NCI-H446 treated with DMSO at 0.1 percent for 48 hours (cell line): ENCODE measurements at regions not wholly inside any gene's neighbourhood (a gene's known extent, or its start where the extent isn't known, plus 50 kb on each side); places are given as distances from the start of the nearest gene placed in this dataset.

Experiments used
- DNase-seq: peaks from one replicate; lab custom pipeline; 2025; lab: John Stamatoyannopoulos, UW

DNA sequence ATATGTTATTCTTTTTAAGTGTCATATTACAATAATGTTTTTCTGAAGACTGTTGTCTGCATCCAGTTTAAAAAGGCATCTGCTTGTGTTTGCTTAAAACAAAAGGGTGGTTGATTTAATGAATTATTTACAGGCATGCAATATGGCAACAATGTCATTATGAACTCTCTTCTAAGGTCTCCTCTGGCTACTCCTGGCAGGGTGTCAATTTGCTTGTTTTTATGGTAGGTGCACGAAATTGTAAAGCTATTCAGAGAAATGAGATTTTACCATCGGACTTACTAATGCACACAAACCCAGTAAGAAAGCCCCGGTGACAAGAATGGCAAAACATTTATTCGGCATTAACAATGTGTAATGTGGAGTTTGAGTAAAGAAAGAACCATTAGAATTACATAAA, 539.8 kb upstream of the ZNF608 start:
- DNase-seq: peak; percentile 37

DNA sequence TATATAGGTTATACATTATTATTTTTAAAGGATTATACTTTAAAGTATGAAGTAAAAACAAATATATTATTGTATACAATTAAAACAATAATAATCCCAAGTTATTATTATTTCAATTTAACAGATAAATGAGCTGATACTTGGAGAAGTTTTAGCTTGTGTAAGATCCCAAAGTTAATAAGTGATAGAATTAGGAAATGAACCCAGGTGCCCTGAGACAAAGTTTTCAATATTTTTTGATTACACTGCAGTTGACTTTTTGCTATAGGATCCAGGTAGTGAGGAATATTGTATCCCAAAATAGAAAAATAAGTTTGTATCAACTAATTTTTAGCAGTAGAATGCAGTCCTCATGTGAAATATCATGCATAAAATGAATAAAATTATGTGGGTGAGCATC, 543.2 kb upstream of the ZNF608 start:
- DNase-seq: no peak

DNA sequence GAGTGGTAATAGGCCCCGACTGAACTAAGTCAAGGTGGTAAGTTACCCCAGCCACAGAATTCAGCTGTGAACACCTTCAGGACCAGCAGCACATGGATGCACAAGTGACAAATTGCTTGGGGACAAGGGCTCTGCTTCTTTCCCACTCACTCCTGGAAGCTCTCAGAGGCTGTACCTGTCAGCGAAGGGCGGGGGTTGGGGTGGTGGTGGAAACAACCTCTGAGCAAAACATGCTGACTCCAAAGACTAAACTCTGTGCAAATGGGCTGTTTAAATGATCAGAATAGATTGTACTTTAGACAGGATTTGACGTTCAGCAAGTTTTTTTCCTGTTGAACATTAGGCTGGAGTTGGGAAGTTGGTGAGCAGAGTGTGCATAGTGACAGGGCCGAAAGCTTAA, 544.5 kb upstream of the ZNF608 start:
- DNase-seq: no peak

DNA sequence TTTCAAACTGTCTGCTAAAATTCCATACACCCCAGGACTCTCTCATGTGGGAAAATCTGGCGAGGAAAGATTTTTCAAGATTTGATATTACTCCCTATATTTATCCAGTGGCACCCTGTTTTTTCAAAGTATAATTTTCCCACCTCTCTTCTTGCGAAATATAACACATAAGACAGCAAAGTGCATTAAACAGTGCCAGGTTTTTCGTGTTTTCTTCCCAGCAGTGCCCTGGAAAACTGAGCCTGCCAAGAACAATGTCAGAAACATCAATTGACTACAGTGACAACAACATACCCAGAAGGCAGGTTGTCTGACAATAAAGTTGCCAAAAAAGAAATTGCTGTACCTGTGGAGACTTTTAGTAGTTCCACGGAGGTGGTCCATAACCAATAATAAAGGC, 545.0 kb upstream of the ZNF608 start:
- no peak for DNase-seq

DNA sequence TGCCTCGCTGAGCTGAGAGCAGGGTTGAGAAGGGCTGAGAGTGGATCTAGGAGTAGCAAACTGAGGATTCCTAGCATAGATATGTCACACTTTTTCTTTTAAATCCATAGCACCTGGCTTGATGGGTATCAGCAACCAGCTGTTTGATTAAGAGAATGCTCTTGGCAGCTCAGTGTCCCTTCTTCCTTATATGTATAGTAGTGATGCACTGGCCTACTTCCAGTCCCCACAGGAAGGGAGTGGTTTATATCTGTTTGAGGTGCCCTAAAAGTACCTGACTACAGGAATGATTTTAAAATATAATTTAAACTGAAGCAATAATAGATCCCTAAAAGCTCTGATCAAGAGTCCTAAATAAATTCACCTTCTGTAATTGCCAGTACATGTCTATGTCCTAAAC, 546.8 kb upstream of the ZNF608 start:
- DNase-seq: no peak

DNA sequence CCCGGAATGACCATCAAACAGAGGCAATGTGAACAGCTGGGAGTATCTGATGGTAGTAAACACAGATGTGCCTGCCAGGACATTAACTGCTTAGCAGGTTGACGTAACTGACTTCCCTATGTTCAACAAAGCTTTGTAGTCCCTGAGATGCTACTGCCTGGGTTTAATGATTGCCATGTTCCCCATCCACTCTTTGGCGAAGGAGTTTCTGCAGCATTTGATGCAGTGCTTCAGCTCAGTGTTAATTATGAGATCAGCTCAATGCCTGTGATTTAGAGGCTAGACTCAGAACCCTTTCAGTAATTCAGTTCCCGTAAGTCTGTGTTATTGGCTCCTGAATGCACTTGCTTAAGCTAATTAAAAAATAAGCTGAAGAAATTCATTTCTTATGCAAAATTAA, 547.3 kb upstream of the ZNF608 start:
- no peak for DNase-seq

DNA sequence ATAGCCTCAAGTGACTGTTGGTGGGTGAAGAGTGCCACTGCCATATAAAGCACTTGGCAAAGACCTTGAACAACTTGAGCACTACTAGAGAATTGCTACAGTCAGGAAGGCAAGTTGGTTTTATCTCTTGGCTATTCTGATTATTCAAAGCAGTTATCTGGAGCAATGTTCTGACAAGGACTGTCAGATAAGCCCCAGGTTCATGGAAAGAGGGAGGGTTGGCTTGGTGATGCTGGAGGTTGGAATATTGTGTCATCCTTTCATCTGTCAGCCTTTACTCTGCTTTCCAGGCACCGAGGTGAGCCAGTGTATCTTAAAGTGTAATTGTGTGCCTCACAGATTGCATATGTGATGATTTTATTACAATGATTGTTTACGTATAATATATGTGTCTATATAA, 548.4 kb upstream of the ZNF608 start:
- no peak for DNase-seq

DNA sequence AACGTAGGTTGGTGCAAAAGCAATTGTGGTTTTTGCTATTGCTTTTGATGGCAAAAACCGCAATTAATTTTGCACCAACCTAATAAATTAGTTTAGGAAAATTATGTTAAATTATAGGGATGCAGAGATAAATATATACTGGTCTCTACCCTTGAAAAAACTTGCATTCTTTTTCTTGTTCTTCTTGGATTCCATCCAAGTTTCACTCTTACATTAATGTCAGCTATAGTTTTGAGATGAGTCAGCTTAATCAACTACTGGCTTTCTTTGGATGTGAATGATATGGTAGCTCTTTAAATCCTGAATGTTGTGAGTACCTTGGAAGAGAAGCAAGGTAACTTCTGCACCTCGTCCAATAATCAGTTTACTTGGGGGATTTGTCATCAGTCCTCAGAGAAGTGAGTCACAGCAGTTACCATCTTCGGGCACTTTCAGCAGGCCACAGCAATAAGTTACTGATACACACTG, 549.0 kb upstream of the ZNF608 start:
- DNase-seq: no peak

DNA sequence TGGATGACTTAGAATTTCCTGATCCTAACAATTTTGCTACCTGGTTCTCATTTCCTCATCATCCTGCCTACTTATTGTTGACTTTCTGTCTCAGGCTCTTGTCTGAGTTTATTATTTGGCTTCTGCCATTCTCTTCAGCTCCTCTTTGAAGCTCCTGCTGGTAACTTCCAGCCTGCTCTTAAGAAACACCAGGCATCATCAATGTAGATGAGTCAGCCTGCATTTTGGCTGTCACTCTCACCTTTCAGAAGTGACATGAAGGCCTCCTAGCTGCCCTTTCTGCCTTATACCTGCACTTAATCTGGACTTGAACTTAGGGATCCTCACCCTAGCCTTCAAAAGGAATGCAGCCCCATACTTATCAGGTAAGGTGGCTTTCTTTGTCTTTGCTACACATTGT, 551.8 kb upstream of the ZNF608 start:
- DNase-seq: no peak

DNA sequence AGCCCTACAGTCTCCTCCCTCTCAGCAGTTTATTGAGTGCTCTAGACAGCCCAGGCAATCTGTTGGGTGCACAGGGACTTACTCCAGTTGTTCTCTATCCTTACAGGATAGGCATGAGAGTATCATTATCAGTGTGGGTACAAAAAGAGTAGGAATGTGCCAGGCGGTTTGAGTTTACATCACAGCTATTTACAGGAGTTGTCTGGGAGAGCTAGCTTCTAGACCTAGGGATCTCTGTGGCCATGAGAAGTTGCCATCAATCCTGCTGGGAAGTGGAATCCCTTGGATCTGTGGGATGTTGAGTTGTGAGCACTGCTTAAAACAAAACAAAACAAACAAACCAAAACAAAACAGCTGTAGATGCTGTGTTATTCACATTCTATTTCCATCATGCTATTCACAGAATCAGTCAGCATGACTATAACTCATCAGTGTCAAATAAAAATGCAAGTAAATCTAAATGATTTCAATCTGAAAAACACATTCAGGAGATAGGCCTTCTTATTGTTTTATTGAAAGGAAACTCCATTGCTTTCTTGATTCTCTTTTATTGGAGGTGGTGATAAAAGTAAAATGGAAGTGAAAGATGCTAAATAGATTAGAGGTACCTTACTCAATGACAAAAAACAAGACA, 552.4 kb upstream of the ZNF608 start:
- no peak for DNase-seq

DNA sequence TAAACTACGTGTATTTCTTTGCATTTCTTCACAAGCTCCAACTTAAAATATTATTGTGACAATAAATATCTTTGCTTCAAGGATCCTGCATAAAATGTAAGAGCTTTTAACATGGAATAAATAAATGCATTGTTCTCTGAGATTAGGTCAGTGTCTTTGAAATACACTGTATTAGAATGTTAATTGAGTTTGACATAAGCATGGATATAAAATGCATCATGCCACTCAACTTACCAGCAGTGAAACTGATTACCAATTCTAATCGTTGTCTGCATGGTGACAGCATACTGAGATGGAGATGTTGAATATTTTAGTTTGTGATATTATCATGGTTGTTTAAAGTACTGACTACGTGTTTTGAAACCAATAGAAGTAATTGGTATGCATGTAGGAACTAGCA, 555.3 kb upstream of the ZNF608 start:
- DNase-seq: no peak

DNA sequence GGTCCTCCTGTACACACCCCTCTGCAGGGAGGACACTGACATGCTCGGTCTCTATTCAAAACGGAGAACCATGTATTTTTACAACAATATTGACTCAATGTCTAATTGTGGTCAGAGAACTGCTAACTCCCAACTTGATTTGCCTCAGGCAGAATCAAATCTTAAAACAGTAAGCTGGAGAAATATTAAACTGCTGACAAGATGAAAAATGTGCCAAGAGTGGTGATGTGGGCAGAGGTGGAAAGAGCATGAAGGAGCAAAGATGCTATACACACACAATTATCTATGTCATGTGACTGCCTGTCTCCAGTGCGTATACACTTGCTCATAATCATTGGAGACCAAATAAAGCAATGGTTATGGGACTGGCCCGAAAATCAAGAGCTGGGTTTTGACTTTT, 556.1 kb upstream of the ZNF608 start:
- DNase-seq: no peak

DNA sequence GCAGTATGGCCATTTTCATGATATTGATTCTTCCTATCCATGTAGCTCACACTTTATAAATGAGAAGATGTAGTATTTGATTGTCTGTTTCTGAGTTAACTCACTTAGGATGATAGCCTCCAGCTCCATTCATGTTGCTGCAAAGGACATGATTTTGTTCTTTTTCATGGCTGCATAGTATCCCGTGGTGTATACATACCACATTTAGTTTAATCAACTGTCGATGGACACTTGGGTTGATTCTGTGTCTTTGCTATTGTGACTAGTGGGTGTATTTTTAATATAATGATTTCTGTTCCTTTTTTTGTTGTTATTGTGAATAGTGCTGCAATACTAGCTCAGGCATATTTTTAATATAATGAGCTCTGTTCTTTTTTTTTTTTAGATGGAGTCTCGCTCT, 560.3 kb upstream of the ZNF608 start:
- DNase-seq: no peak

DNA sequence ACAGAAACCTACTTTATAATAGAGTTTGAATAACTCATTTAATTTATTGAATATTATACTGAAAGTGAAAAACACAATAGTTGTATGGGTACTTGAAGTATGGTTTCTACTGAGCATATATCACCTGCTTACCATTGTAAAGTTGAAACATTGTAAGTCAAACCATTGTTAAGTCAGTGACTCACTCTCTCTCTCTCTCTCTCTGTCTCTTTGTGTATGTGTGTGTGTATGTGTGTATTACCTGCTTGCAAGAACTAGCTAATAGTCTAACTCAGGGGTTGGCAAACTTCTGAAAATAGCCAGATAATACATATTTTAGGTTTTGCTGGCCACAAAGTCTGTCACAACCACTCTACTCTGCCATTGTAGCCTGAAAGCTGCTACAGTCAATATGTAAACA, 564.3 kb upstream of the ZNF608 start:
- DNase-seq: no peak

DNA sequence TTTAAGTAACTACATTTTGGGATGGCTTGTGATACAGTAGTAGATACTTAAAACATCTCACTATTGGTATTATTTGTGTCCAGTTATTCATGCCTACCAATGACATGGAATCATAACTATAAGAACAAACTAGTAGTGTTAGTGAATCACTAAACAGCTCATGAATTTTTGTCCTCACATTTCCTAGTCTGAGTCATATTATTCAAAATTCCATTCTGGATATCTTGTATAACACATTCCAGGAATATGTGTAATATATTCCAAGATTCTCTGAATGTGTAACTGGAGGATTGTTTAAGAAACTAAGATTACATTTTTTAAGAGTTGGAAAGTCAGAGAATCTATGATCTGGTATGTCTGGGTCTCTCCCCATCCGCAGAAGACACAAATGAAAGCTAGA, 565.3 kb upstream of the ZNF608 start:
- no peak for DNase-seq

DNA sequence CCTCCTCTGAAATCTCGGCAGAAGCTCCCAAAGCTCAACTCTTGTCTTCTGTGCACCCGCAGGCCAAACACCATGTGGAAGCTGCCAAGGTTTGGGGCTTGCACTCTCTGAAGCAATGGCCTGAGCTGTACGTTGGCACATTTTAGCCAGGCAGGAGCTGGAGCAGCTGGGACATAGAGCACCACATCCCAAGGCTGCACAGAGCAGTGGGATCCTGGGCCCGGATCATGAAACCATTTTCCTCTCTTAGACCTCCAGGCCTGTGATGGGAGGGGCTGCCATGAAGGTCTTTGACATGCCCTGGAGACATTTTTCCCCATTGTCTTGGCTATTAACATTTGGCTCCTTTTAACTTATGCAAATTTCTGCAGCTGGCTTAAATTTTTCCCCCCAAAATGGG, 567.1 kb upstream of the ZNF608 start:
- DNase-seq: no peak

DNA sequence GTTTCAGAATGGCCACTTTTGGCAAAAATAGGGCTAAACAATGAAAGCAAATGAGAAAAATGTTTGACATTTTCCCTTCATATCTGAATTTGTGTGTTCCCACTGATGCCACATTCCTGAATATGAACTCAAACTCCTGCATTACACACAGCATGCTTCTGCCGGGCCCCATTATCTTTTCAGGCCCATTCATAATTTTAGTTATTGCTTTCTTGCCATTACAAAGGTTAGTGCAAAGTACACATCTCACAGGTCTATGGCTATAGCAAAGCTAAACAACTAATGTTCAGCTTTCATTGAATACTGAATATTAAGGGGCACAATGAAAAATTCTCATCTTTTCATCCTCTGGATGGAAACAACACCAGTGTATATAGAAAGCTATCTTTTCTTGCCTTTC, 568.9 kb upstream of the ZNF608 start:
- no peak for DNase-seq

DNA sequence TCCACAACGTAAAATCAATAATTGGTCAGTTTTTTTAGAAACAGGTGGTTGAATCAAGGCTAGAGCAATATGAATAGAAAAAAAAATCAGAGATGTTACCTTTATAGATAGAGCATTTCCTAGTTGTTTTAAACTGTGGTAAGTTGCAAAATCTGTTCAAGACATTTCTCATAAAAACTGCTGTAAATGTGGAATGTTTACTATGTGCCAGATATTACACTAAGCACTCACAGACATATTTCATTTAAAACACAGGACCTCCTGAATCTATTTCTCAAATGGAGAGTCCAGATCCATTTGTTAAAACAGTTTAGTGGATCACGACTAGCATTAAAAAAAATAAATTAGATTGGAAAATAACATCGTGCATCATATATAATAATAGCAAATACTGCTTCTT, 570.0 kb upstream of the ZNF608 start:
- no peak for DNase-seq

DNA sequence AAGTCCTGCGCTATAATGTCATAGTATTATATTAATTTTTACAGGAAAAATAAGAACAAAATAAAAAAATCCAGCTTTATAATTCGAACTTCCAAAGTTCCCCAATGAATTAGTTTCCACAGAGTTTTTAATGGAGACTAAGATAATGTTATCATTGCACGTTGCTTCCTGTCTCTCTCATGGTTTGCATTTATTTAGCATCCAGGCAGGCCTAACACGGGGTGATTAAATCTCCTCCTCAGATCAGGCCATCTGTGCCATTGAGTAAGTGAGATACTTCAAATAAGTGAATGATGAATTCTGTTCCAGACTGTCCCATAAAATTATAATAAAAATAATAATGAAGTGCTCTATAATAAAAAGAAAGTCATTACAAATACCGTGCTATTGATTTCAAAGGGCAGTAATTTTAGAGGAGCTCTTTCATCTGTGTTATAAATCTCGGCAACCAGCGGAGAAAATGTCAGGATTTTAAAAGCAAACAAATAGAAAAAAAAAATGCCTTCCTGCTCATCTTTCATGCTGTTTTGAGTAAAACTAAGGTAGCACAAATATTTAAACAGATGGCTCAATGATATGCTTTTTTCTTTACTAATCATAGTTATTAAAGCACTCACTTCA, 570.6 kb upstream of the ZNF608 start:
- peak; percentile 77 for DNase-seq

DNA sequence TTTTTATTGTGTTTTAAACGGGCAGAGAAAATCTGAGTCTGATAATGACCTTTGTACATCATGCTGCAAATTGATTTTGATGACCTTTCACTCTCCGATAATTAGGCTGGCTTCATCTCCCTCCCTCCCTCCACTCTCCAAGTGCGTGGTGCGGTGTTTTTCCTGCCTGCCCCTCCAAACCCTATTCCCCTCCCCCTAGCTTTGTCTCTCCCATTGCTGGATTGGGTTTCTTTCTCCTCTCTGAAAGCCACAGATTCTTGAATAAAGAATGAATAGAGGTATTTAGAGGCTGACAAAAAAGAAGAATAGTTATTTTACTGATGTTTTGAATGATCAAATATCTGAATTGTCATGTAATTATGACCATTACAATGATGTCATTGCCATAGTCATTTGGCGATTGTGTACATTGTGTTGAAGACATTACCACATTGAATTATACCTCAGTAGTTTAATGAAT, 571.1 kb upstream of the ZNF608 start:
- DNase-seq: peak; percentile 73

DNA sequence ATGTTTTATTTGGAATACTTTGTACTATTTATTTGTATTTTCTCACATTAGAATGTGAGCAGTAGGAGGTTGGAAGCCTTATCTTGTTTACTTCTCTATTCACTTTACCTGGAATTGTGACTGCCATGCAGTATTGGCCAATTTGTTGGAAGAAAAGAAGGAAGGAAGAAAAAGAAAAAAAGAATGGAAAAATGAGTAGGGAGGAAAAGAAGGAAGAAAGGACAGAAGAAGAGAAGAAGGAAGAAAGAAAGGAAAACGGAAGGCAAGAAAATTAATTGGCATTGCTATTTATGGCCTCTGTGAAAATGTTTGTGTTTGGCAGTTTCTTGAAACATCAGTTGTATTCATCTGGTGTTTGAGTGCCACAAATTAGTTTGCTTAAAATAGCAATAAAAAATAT, 575.2 kb upstream of the ZNF608 start:
- DNase-seq: no peak

DNA sequence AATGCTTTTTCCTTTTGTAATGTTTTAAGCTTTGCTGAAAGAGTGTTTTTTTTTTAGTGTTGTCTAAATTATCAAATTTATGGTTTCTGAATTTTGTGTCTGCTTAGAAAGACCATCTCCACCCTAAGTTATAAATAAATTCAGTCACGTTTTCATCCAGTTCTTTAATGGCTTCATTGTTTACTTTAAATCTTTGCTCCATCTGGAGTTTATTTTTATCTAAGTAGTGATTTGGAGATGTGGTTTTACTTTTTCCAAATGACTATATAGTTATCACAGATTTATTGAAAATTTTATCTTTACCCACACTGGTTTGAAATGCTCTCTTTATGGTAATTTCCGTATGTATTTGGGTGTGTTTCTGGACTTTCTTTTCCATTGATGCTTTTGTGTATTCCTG, 577.2 kb upstream of the ZNF608 start:
- DNase-seq: no peak

DNA sequence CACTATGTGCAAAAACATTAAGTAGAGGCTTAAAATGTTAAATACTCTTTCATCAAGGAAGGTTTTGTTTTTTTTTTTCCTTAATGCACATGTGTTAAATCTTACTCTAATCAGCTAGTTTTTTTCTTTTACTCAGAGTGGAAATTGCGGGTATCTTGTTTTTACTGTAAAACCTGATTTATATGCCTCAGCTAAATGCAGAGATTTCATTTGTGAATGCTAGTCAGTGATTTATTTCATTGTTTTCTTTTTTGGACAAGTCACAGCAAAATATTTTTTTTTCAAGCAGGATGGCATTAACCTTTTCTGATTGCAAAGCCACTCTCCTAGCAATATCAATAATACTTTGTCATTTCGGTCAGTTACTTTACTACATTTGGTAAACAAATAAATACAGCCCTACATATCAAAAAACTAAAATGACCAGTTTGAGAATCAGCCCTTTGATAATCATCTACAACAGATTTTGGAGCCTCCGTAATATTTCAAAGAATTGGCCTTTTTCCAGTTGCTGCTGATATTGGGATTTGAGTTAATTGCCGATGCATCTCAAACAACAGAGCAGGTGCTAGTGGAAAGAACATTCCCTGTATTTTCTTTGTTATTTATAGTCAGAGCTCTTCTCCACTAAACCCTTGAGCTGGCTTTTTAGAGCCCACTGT, 579.2 kb upstream of the ZNF608 start:
- no peak for DNase-seq

DNA sequence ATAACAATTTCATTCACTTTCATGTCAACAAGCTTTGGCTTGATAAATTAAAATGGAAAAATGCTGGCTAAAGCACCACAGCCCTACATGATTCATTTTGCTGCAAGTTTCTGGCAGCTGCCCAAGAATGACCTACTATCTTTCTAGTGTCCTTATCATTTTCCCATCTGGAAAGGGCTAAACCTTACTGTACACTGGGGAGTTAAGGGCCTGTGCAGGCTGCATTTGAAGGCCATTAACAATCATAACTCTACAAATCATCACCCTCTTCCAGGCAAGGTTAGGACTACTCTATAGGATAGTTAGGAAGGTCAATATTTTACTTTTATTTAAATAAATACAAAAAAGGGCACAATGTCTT, 579.7 kb upstream of the ZNF608 start:
- peak; percentile 33 for DNase-seq
